Stomach (tissue), 4 donors: ENCODE measurements at regions not wholly inside any gene's neighbourhood (a gene's known extent, or its start where the extent isn't known, plus 50 kb on each side); places are given as distances from the start of the nearest gene placed in this dataset.

ENCODE experiments used
- CTCF ChIP-seq, 7 experiments: fragments of 450-650 bp in 4 of 7; fragments of 200-600 bp in 3 of 7; sonication (generic) in 3 of 7; IDR thresholded peaks; one replicate each; pipeline ENCODE4 v1.5.1; 2016 to 2019; ENCODE audit warnings: antibody characterized with exemption in 7 of 7, control low read depth in 2 of 7, mild to moderate bottlenecking in 1 of 7
- EP300 ChIP-seq: sonication (generic); formaldehyde crosslinking; IDR thresholded peaks from one replicate; pipeline ENCODE4 v1.6.1; 2017; ENCODE audit warnings: antibody characterized with exemption
- POLR2A ChIP-seq, 4 donors: fragments of 450-650 bp; IDR thresholded peaks; one replicate each; pipeline ENCODE4 v1.6.1; 2016; ENCODE audit warnings: antibody characterized with exemption in 4 of 4, control low read depth in 2 of 4, mild to moderate bottlenecking in 1 of 4, moderate library complexity in 1 of 4
- POLR2AphosphoS5 ChIP-seq, 3 donors: sonication (generic); formaldehyde crosslinking; IDR thresholded peaks; one replicate each; pipeline ENCODE4 v1.6.1; 2016; ENCODE audit warnings: antibody characterized with exemption in 3 of 3

GRCh38 chr5:1971944-1972343 lies 89.2 kb upstream of the IRX4 start:
- TF ChIP-seq POLR2A (IDR thresholded peaks at IDR 0.05) (no peak), CTCF (IDR thresholded peaks at IDR 0.05) (no peak), EP300 (no peak), POLR2AphosphoS5 (IDR thresholded peaks at IDR 0.05) (no peak)
